Activated T-helper 17 cell treated with anti-CD3 and anti-CD28 coated beads, Interleukin-2, amount 50 U/mL, for 72 hours (primary cell): ENCODE measurements at regions not wholly inside any gene's neighbourhood (a gene's known extent, or its start where the extent isn't known, plus 50 kb on each side); places are given as distances from the start of the nearest gene placed in this dataset.
"Not testable (repeated sequence)": the region's sequence is repeated elsewhere in the genome, so short reads cannot be mapped to it uniquely, and the experiment has no call there.

Experiments
- ATAC-seq: fragments of 150-1000 bp; cut with Tn5 transposase; replicated peaks from 2 replicates; pipeline ENCODE4 v1.10.0; 2021; ENCODE audit warnings: mild to moderate bottlenecking, moderate library complexity
- H3K27ac Mint-ChIP-seq: one replicate; pipeline ENCODE4 v1.8.0; 2022; ENCODE audit warnings: mixed read lengths
- H3K27me3 Mint-ChIP-seq: one replicate; pipeline ENCODE4 v1.8.0; 2022; ENCODE audit warnings: mixed read lengths
- H3K36me3 Mint-ChIP-seq: one replicate; pipeline ENCODE4 v1.8.0; 2022; ENCODE audit warnings: low read depth, mild to moderate bottlenecking, mixed read lengths
- H3K4me1 Mint-ChIP-seq: one replicate; pipeline ENCODE4 v1.8.0; 2022; ENCODE audit warnings: mixed read lengths
- H3K4me3 Mint-ChIP-seq: one replicate; pipeline ENCODE4 v1.8.0; 2022; ENCODE audit warnings: mild to moderate bottlenecking, mixed read lengths
- H3K9me3 Mint-ChIP-seq: one replicate; pipeline ENCODE4 v1.8.0; 2022; ENCODE audit warnings: mixed read lengths

GRCh38 chr18:64765908-64766307, 617.0 kb upstream of the LINC00305 start:
- no peak for ATAC-seq
- Mint-ChIP-seq H3K27ac (no peak overlapping the region), H3K4me3 (no peak overlapping the region), H3K4me1 (no peaks in the 10 kb centered on the region), H3K36me3 (no peaks in the 10 kb centered on the region), H3K27me3 (no peaks in the 10 kb centered on the region), H3K9me3 (peaks cover 8% of the 10 kb centered on the region)

GRCh38 chr18:64752707-64753106, 603.8 kb upstream of the LINC00305 start:
- no peak overlapping the region for H3K4me3 Mint-ChIP-seq
- H3K27ac Mint-ChIP-seq = no peak overlapping the region
- H3K27me3 Mint-ChIP-seq = no peaks in the 10 kb centered on the region
- H3K9me3 Mint-ChIP-seq = peaks cover 18% of the 10 kb centered on the region
- ATAC-seq = no peak
- no peaks in the 10 kb centered on the region for H3K4me1 Mint-ChIP-seq
- no peaks in the 10 kb centered on the region for H3K36me3 Mint-ChIP-seq

- H3K36me3 Mint-ChIP-seq = no peaks in the 10 kb centered on the region
- no peak overlapping the region for H3K4me3 Mint-ChIP-seq
- no peaks in the 10 kb centered on the region for H3K4me1 Mint-ChIP-seq
- H3K27me3 Mint-ChIP-seq = no peaks in the 10 kb centered on the region
- no peak overlapping the region for H3K27ac Mint-ChIP-seq
- no peak for ATAC-seq
- peaks cover 18% of the 10 kb centered on the region for H3K9me3 Mint-ChIP-seq
Observed at GRCh38 chr18:64749884-64750283, 601.0 kb upstream of the LINC00305 start.

GRCh38 chr18:64747803-64748202, 598.9 kb upstream of the LINC00305 start:
- ATAC-seq = no peak
- H3K36me3 Mint-ChIP-seq = no peaks in the 10 kb centered on the region
- no peak overlapping the region for H3K27ac Mint-ChIP-seq
- H3K4me1 Mint-ChIP-seq = no peaks in the 10 kb centered on the region
- no peaks in the 10 kb centered on the region for H3K27me3 Mint-ChIP-seq
- peaks cover 18% of the 10 kb centered on the region for H3K9me3 Mint-ChIP-seq
- H3K4me3 Mint-ChIP-seq = no peak overlapping the region

- ATAC-seq = no peak
- peaks cover 2% of the 10 kb centered on the region for H3K9me3 Mint-ChIP-seq
- H3K4me1 Mint-ChIP-seq = no peaks in the 10 kb centered on the region
Observed at GRCh38 chr18:64742898-64743297, 594.0 kb upstream of the LINC00305 start.

GRCh38 chr18:64734063-64734462, 585.2 kb upstream of the LINC00305 start:
- Mint-ChIP-seq H3K4me1 (no peaks in the 10 kb centered on the region), H3K27me3 (no peaks in the 10 kb centered on the region), H3K9me3 (peaks cover 7% of the 10 kb centered on the region), H3K4me3 (no peak overlapping the region), H3K36me3 (no peaks in the 10 kb centered on the region), H3K27ac (no peak overlapping the region)
- no peak for ATAC-seq

More at GRCh38 chr18:64742898-64743297, 594.0 kb upstream of the LINC00305 start:
- Mint-ChIP-seq H3K4me3 (no peak overlapping the region), H3K27me3 (no peaks in the 10 kb centered on the region), H3K36me3 (no peaks in the 10 kb centered on the region), H3K27ac (no peak overlapping the region)

- H3K36me3 Mint-ChIP-seq, H3K4me1 Mint-ChIP-seq, ATAC-seq, H3K9me3 Mint-ChIP-seq, H3K4me3 Mint-ChIP-seq, H3K27ac Mint-ChIP-seq, H3K27me3 Mint-ChIP-seq: not testable (repeated sequence)
Observed at GRCh38 chr18:64725657-64726056, 576.8 kb upstream of the LINC00305 start.

- Mint-ChIP-seq H3K27me3 (no peaks in the 10 kb centered on the region), H3K27ac (no peak overlapping the region), H3K4me3 (no peak overlapping the region), H3K36me3 (no peaks in the 10 kb centered on the region), H3K4me1 (no peaks in the 10 kb centered on the region), H3K9me3 (peaks cover 4% of the 10 kb centered on the region)
- no peak for ATAC-seq
Observed at GRCh38 chr18:64720781-64721464, 572.0 kb upstream of the LINC00305 start.

GRCh38 chr18:64718808-64719207, 569.9 kb upstream of the LINC00305 start:
- no peaks in the 10 kb centered on the region for H3K36me3 Mint-ChIP-seq
- H3K4me3 Mint-ChIP-seq = no peak overlapping the region
- ATAC-seq = no peak
- H3K9me3 Mint-ChIP-seq = no peaks in the 10 kb centered on the region
- no peak overlapping the region for H3K27ac Mint-ChIP-seq
- no peaks in the 10 kb centered on the region for H3K27me3 Mint-ChIP-seq
- H3K4me1 Mint-ChIP-seq = no peaks in the 10 kb centered on the region

GRCh38 chr18:64717026-64717425, 568.1 kb upstream of the LINC00305 start:
- no peak overlapping the region for H3K27ac Mint-ChIP-seq
- no peak for ATAC-seq
- H3K9me3 Mint-ChIP-seq = no peaks in the 10 kb centered on the region
- no peaks in the 10 kb centered on the region for H3K27me3 Mint-ChIP-seq
- no peaks in the 10 kb centered on the region for H3K36me3 Mint-ChIP-seq
- H3K4me1 Mint-ChIP-seq = no peaks in the 10 kb centered on the region
- H3K4me3 Mint-ChIP-seq = no peak overlapping the region

GRCh38 chr18:64714086-64714485, 565.2 kb upstream of the LINC00305 start:
- no peak for ATAC-seq
- no peak overlapping the region for H3K4me3 Mint-ChIP-seq
- H3K4me1 Mint-ChIP-seq = no peaks in the 10 kb centered on the region
- no peaks in the 10 kb centered on the region for H3K27me3 Mint-ChIP-seq
- H3K27ac Mint-ChIP-seq = no peak overlapping the region
- H3K9me3 Mint-ChIP-seq = no peaks in the 10 kb centered on the region
- no peaks in the 10 kb centered on the region for H3K36me3 Mint-ChIP-seq

- ATAC-seq = no peak
- Mint-ChIP-seq H3K9me3 (no peaks in the 10 kb centered on the region), H3K36me3 (no peaks in the 10 kb centered on the region), H3K27me3 (no peaks in the 10 kb centered on the region), H3K4me1 (no peaks in the 10 kb centered on the region), H3K4me3 (no peak overlapping the region), H3K27ac (no peak overlapping the region)
Observed at GRCh38 chr18:64713284-64713683, 564.4 kb upstream of the LINC00305 start.

GRCh38 chr18:64712035-64712434, 563.1 kb upstream of the LINC00305 start:
- no peak for ATAC-seq

GRCh38 chr18:64710105-64710861, 561.4 kb upstream of the LINC00305 start:
- ATAC-seq = no peak
- Mint-ChIP-seq H3K27ac (no peak overlapping the region), H3K4me3 (no peak overlapping the region), H3K27me3 (no peaks in the 10 kb centered on the region), H3K4me1 (no peaks in the 10 kb centered on the region), H3K36me3 (no peaks in the 10 kb centered on the region), H3K9me3 (no peaks in the 10 kb centered on the region)

More at GRCh38 chr18:64712035-64712434, 563.1 kb upstream of the LINC00305 start:
- no peak overlapping the region for H3K27ac Mint-ChIP-seq
- H3K4me3 Mint-ChIP-seq = no peak overlapping the region
- no peaks in the 10 kb centered on the region for H3K4me1 Mint-ChIP-seq
- no peaks in the 10 kb centered on the region for H3K9me3 Mint-ChIP-seq
- H3K27me3 Mint-ChIP-seq = no peaks in the 10 kb centered on the region
- H3K36me3 Mint-ChIP-seq = no peaks in the 10 kb centered on the region

- no peaks in the 10 kb centered on the region for H3K27me3 Mint-ChIP-seq
Observed at GRCh38 chr18:64707052-64707451, 558.2 kb upstream of the LINC00305 start.

More at GRCh38 chr18:64707052-64707451, 558.2 kb upstream of the LINC00305 start:
- H3K4me1 Mint-ChIP-seq = no peaks in the 10 kb centered on the region
- no peaks in the 10 kb centered on the region for H3K9me3 Mint-ChIP-seq
- H3K4me3 Mint-ChIP-seq = no peak overlapping the region
- no peak for ATAC-seq
- H3K36me3 Mint-ChIP-seq = no peaks in the 10 kb centered on the region
- H3K27ac Mint-ChIP-seq = no peak overlapping the region
